Uterus (tissue), 2 donors: ENCODE measurements at regions not wholly inside any gene's neighbourhood (a gene's known extent, or its start where the extent isn't known, plus 50 kb on each side); places are given as distances from the start of the nearest gene placed in this dataset.

Source experiments
- POLR2A ChIP-seq, 2 donors: fragments of 450-650 bp; IDR thresholded peaks; one replicate each; pipeline ENCODE4 v1.6.1; 2016; ENCODE audit warnings: antibody characterized with exemption in 2 of 2, mild to moderate bottlenecking in 1 of 2, moderate library complexity in 1 of 2
- TF ChIP-seq, protein P1 (sequence below), 4 experiments: fragments of 200-600 bp in 2 of 4; fragments of 450-650 bp in 2 of 4; sonication (generic) in 2 of 4; IDR thresholded peaks; one replicate each; pipeline ENCODE4 v1.5.1; 2016 to 2019; ENCODE audit warnings: antibody characterized with exemption in 4 of 4, mild to moderate bottlenecking in 2 of 4, moderate library complexity in 1 of 4

DNA sequence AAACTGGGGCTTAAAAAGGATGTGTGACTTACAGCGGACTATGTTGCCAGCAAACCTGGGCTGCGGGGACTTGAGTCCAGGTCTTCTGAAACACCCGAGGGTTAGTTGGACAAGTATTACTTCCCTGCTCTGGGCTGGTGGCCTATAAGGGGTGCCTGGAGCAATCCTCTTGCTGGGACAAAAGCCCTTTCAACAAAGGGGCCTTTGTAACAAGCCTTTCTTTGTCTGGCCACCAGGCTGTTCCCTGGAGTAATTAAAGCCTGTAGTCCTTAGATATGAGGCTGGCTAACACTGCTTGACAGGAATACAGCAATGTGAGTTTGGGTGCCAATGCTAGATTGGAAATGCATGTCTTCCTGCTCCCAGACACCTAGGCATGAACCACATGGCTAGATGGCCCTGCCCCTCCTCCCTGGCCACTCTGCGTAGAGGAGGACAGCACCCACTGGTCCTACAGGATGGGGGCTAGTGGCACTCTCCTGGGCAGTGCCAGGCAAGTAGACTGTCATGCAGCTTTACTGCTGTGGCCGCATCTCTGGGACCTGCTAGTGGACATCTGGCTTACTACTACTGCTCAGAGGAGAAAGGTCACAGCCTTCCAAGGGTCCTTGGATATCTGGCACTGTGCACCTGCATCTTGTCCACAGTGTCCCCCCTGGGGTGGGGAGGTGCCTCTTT lies 343.1 kb downstream of the ZSWIM6 start:
- no peak for TF ChIP-seq POLR2A (IDR thresholded peaks at IDR 0.05)
- TF ChIP-seq, protein P1, sequence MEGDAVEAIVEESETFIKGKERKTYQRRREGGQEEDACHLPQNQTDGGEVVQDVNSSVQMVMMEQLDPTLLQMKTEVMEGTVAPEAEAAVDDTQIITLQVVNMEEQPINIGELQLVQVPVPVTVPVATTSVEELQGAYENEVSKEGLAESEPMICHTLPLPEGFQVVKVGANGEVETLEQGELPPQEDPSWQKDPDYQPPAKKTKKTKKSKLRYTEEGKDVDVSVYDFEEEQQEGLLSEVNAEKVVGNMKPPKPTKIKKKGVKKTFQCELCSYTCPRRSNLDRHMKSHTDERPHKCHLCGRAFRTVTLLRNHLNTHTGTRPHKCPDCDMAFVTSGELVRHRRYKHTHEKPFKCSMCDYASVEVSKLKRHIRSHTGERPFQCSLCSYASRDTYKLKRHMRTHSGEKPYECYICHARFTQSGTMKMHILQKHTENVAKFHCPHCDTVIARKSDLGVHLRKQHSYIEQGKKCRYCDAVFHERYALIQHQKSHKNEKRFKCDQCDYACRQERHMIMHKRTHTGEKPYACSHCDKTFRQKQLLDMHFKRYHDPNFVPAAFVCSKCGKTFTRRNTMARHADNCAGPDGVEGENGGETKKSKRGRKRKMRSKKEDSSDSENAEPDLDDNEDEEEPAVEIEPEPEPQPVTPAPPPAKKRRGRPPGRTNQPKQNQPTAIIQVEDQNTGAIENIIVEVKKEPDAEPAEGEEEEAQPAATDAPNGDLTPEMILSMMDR (IDR thresholded peaks at IDR 0.05) = no peak
